ENCODE measurements at regions not wholly inside any gene's neighbourhood (a gene's known extent, or its start where the extent isn't known, plus 50 kb on each side); places are given as distances from the start of the nearest gene placed in this dataset.

GRCh38 chr2:222790932-222791331, 69.9 kb upstream of the ACSL3 start:
- no peak for DNase-seq
- Histone ChIP-seq H3K4me3 (ENCODE audit: insufficient read depth, low read depth, low read length) (no peak overlapping the region), H3K27me3 (ENCODE audit: control insufficient read depth, insufficient read depth, low read length) (no peaks in the 10 kb centered on the region), H3K36me3 (replicated peaks; ENCODE audit: control insufficient read depth, insufficient read depth, low read length) (no peaks in the 10 kb centered on the region)

GRCh38 chr2:222792001-222792611, 68.7 kb upstream of the ACSL3 start:
- DNase-seq = no peak
- no peaks in the 10 kb centered on the region for H3K27me3 ChIP-seq (ENCODE audit: control insufficient read depth, insufficient read depth, low read length)
- no peak overlapping the region for H3K4me3 ChIP-seq (ENCODE audit: insufficient read depth, low read depth, low read length)
- H3K36me3 ChIP-seq (replicated peaks; ENCODE audit: control insufficient read depth, insufficient read depth, low read length) = no peaks in the 10 kb centered on the region

GRCh38 chr2:222794585-222795449, 66.0 kb upstream of the ACSL3 start:
- DNase-seq = no peak

GRCh38 chr2:222795450-222796357, 65.1 kb upstream of the ACSL3 start:
- DNase-seq = no peak
- no peak overlapping the region for H3K4me3 ChIP-seq (ENCODE audit: insufficient read depth, low read depth, low read length)
- no peaks in the 10 kb centered on the region for H3K36me3 ChIP-seq (replicated peaks; ENCODE audit: control insufficient read depth, insufficient read depth, low read length)
- no peaks in the 10 kb centered on the region for H3K27me3 ChIP-seq (ENCODE audit: control insufficient read depth, insufficient read depth, low read length)

More at GRCh38 chr2:222794585-222795449, 66.0 kb upstream of the ACSL3 start:
- H3K27me3 ChIP-seq (ENCODE audit: control insufficient read depth, insufficient read depth, low read length) = no peaks in the 10 kb centered on the region
- no peaks in the 10 kb centered on the region for H3K36me3 ChIP-seq (replicated peaks; ENCODE audit: control insufficient read depth, insufficient read depth, low read length)
- H3K4me3 ChIP-seq (ENCODE audit: insufficient read depth, low read depth, low read length) = no peak overlapping the region

GRCh38 chr2:222796413-222797103, 64.3 kb upstream of the ACSL3 start:
- no peak for DNase-seq
- no peaks in the 10 kb centered on the region for H3K27me3 ChIP-seq (ENCODE audit: control insufficient read depth, insufficient read depth, low read length)
- H3K36me3 ChIP-seq (replicated peaks; ENCODE audit: control insufficient read depth, insufficient read depth, low read length) = no peaks in the 10 kb centered on the region
- no peak overlapping the region for H3K4me3 ChIP-seq (ENCODE audit: insufficient read depth, low read depth, low read length)

- no peaks in the 10 kb centered on the region for H3K27me3 ChIP-seq (ENCODE audit: control insufficient read depth, insufficient read depth, low read length)
- H3K36me3 ChIP-seq (replicated peaks; ENCODE audit: control insufficient read depth, insufficient read depth, low read length) = no peaks in the 10 kb centered on the region
- H3K4me3 ChIP-seq (ENCODE audit: insufficient read depth, low read depth, low read length) = no peak overlapping the region
- DNase-seq = peak; percentile 42
These were observed 63.6 kb upstream of the ACSL3 start for GRCh38 chr2:222797261-222797660.

- no peaks in the 10 kb centered on the region for H3K27me3 ChIP-seq (ENCODE audit: control insufficient read depth, insufficient read depth, low read length)
- H3K36me3 ChIP-seq (replicated peaks; ENCODE audit: control insufficient read depth, insufficient read depth, low read length) = no peaks in the 10 kb centered on the region
- H3K4me3 ChIP-seq (ENCODE audit: insufficient read depth, low read depth, low read length) = no peak overlapping the region
- no peak for DNase-seq
These were observed 63.0 kb upstream of the ACSL3 start for GRCh38 chr2:222797871-222798270.

- H3K36me3 ChIP-seq (replicated peaks; ENCODE audit: control insufficient read depth, insufficient read depth, low read length) = no peaks in the 10 kb centered on the region
- H3K4me3 ChIP-seq (ENCODE audit: insufficient read depth, low read depth, low read length) = no peak overlapping the region
- no peaks in the 10 kb centered on the region for H3K27me3 ChIP-seq (ENCODE audit: control insufficient read depth, insufficient read depth, low read length)
- no peak for DNase-seq
These were observed 62.3 kb upstream of the ACSL3 start for GRCh38 chr2:222798528-222798927.

GRCh38 chr2:222799262-222799918, 61.4 kb upstream of the ACSL3 start:
- Histone ChIP-seq H3K36me3 (replicated peaks; ENCODE audit: control insufficient read depth, insufficient read depth, low read length) (no peaks in the 10 kb centered on the region), H3K4me3 (ENCODE audit: insufficient read depth, low read depth, low read length) (no peak overlapping the region), H3K27me3 (ENCODE audit: control insufficient read depth, insufficient read depth, low read length) (no peaks in the 10 kb centered on the region)
- no peak for DNase-seq

GRCh38 chr2:222802514-222803196, 58.2 kb upstream of the ACSL3 start:
- Histone ChIP-seq H3K27me3 (ENCODE audit: control insufficient read depth, insufficient read depth, low read length) (no peaks in the 10 kb centered on the region), H3K36me3 (replicated peaks; ENCODE audit: control insufficient read depth, insufficient read depth, low read length) (no peaks in the 10 kb centered on the region), H3K4me3 (ENCODE audit: insufficient read depth, low read depth, low read length) (no peak overlapping the region)
- no peak for DNase-seq

GRCh38 chr2:222804351-222804750, 56.5 kb upstream of the ACSL3 start:
- no peaks in the 10 kb centered on the region for H3K27me3 ChIP-seq (ENCODE audit: control insufficient read depth, insufficient read depth, low read length)
- no peaks in the 10 kb centered on the region for H3K36me3 ChIP-seq (replicated peaks; ENCODE audit: control insufficient read depth, insufficient read depth, low read length)
- no peak for DNase-seq
- no peak overlapping the region for H3K4me3 ChIP-seq (ENCODE audit: insufficient read depth, low read depth, low read length)

GRCh38 chr2:222805591-222806304, 55.1 kb upstream of the ACSL3 start:
- DNase-seq = no peak
- Histone ChIP-seq H3K27me3 (ENCODE audit: control insufficient read depth, insufficient read depth, low read length) (no peaks in the 10 kb centered on the region), H3K36me3 (replicated peaks; ENCODE audit: control insufficient read depth, insufficient read depth, low read length) (no peaks in the 10 kb centered on the region), H3K4me3 (ENCODE audit: insufficient read depth, low read depth, low read length) (no peak overlapping the region)

Data from H7 (cell line).